Endothelial cell (in vitro differentiated cells): ENCODE measurements at regions not wholly inside any gene's neighbourhood (a gene's known extent, or its start where the extent isn't known, plus 50 kb on each side); places are given as distances from the start of the nearest gene placed in this dataset.

ENCODE experiments used
- DNase-seq: peaks from one replicate; pipeline ENCODE4 v3.0.0; 2021; ENCODE audit warnings: low spot score
- H3K27ac Mint-ChIP-seq: one replicate; pipeline ENCODE4 v1.8.0; 2021; ENCODE audit warnings: mixed read lengths, inconsistent platforms; ENCODE audit not compliant: unreplicated experiment
- H3K27me3 Mint-ChIP-seq: one replicate; pipeline ENCODE4 v1.8.0; 2021; ENCODE audit warnings: mild to moderate bottlenecking, moderate library complexity, mixed read lengths, inconsistent platforms; ENCODE audit not compliant: unreplicated experiment
- H3K36me3 Mint-ChIP-seq: one replicate; pipeline ENCODE4 v1.8.0; 2021; ENCODE audit warnings: mild to moderate bottlenecking, low read depth, mixed read lengths, inconsistent platforms; ENCODE audit not compliant: unreplicated experiment
- H3K4me1 Mint-ChIP-seq: one replicate; pipeline ENCODE4 v1.8.0; 2021; ENCODE audit warnings: mild to moderate bottlenecking, mixed read lengths, inconsistent platforms; ENCODE audit not compliant: unreplicated experiment
- H3K4me3 Mint-ChIP-seq: one replicate; pipeline ENCODE4 v1.8.0; 2021; ENCODE audit warnings: mild to moderate bottlenecking, mixed read lengths, inconsistent platforms; ENCODE audit not compliant: unreplicated experiment
- H3K9me3 Mint-ChIP-seq: one replicate; pipeline ENCODE4 v1.8.0; 2021; ENCODE audit warnings: mixed read lengths, inconsistent platforms; ENCODE audit not compliant: unreplicated experiment
- CTCF ChIP-seq: fragments of 200-600 bp; sonication (generic); IDR thresholded peaks from one replicate; pipeline ENCODE4 v1.5.0; 2021; ENCODE audit warnings: antibody characterized with exemption; ENCODE audit not compliant: unreplicated experiment

- H3K27me3 Mint-ChIP-seq = peaks cover 3% of the 10 kb centered on the region
- no peak for DNase-seq
- no peak overlapping the region for H3K4me3 Mint-ChIP-seq
- no peak for TF ChIP-seq CTCF
- H3K27ac Mint-ChIP-seq = no peak overlapping the region
- peaks cover 2% of the 10 kb centered on the region for H3K36me3 Mint-ChIP-seq
- H3K4me1 Mint-ChIP-seq = no peaks in the 10 kb centered on the region
- no peaks in the 10 kb centered on the region for H3K9me3 Mint-ChIP-seq
Measured at GRCh38 chr18:59041819-59042815, 97.6 kb upstream of the SEC11C start.

GRCh38 chr18:59044855-59045254 is 94.8 kb upstream of the SEC11C start:
- no peak for DNase-seq
- Mint-ChIP-seq H3K4me1 (no peaks in the 10 kb centered on the region), H3K27me3 (no peaks in the 10 kb centered on the region), H3K36me3 (peaks cover 4% of the 10 kb centered on the region), H3K4me3 (no peak overlapping the region), H3K9me3 (no peaks in the 10 kb centered on the region), H3K27ac (no peak overlapping the region)
- TF ChIP-seq CTCF = no peak

DNA sequence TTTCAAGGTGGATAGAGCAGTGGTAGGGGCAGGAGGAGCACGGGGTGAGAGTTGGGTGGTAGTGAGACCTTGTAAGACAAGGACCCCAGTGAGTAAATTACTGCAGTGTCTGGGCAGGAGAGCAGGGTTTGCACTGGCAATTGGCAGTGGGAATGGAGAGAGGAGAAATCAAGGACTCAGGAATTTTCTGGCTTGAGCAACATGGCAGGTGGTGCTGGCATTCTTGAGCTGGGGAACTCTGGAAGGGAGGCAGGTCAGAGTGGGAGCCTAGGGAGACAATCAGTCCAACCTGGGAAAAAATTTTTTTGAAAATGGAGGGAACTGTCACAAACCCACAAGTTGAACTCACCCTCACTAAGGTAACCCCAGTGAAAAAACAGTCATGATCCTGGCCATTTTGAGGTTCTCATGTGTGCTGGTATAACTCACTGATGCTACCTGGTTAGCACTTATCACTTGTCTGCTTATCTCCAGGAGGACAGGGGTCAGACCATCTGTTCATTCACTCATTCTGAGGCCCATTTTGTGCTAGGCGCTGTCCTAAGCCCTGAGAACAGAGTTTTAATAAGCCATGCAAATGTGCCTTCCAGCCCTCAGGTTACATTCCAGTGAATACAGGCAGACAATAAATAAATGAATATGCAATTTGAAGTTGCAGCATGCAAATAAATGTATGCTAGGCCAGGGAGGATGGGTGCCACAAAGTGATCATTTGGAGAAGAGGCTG is 92.2 kb upstream of the SEC11C start:
- Mint-ChIP-seq H3K4me3 (no peak overlapping the region), H3K4me1 (no peaks in the 10 kb centered on the region), H3K27ac (no peak overlapping the region), H3K36me3 (peaks cover 4% of the 10 kb centered on the region), H3K9me3 (no peaks in the 10 kb centered on the region), H3K27me3 (peaks cover 2% of the 10 kb centered on the region)
- no peak for TF ChIP-seq CTCF
- DNase-seq = no peak

- Mint-ChIP-seq H3K9me3 (no peaks in the 10 kb centered on the region), H3K36me3 (peaks cover 4% of the 10 kb centered on the region), H3K4me1 (no peaks in the 10 kb centered on the region), H3K27ac (no peak overlapping the region), H3K4me3 (no peak overlapping the region), H3K27me3 (peaks cover 2% of the 10 kb centered on the region)
- DNase-seq = no peak
- no peak for TF ChIP-seq CTCF
Measured at GRCh38 chr18:59048048-59048363, 91.7 kb upstream of the SEC11C start.

DNA sequence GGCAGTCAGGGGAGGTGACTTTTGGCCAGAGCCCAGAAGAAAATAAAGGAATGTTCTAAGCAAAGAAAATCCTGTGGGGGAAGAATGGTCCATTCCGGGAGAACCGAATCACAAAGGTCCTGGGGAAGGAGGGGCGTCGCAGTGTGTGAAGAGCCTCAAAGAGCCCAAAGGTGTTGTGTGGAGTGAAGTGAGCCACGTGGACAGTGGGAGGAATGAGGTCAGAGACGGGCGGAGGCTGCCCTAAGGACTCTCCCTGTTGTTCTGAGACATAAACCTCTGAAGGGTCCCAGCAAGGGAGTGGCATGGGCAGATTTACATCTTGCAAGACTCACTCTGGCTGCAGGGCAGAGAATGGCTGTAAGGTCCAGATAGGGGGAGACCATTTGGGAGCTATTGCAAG is 91.3 kb upstream of the SEC11C start:
- peak overlapping the region; percentile 73 for H3K27ac Mint-ChIP-seq
- TF ChIP-seq CTCF = no peak
- DNase-seq = no peak
- H3K4me3 Mint-ChIP-seq = no peak overlapping the region
- no peaks in the 10 kb centered on the region for H3K9me3 Mint-ChIP-seq
- no peaks in the 10 kb centered on the region for H3K4me1 Mint-ChIP-seq
- peaks cover 2% of the 10 kb centered on the region for H3K27me3 Mint-ChIP-seq
- peaks cover 4% of the 10 kb centered on the region for H3K36me3 Mint-ChIP-seq
